Activated B cell treated with CpG ODN at 0.5 μM for 24 hours (primary cell): ENCODE measurements at regions not wholly inside any gene's neighbourhood (a gene's known extent, or its start where the extent isn't known, plus 50 kb on each side); places are given as distances from the start of the nearest gene placed in this dataset.

Experiments used
- ATAC-seq: fragments of 200-7000 bp; cut with Tn5 transposase; one replicate; pipeline ENCODE4 v1.10.0; 2021; ENCODE audit warnings: low read depth, mild to moderate bottlenecking, moderate library complexity
- CTCF ChIA-PET: fragments of 350-600 bp; sonication (Branson Sonifier 250); formaldehyde crosslinking; loops from one replicate; lab custom pipeline; 2021; ENCODE audit warnings: antibody characterized with exemption; lab: Charles Lee
- POLR2A ChIA-PET: fragments of 350-600 bp; sonication (Branson Sonifier 250); formaldehyde crosslinking; loops from one replicate; lab custom pipeline; 2021; ENCODE audit warnings: antibody characterized with exemption; lab: Charles Lee
- DNase-seq: peaks from one replicate; pipeline ENCODE4 v3.0.0; 2022
- H3K27ac Mint-ChIP-seq: one replicate; pipeline ENCODE4 v1.8.0; 2020; ENCODE audit warnings: mixed read lengths
- H3K27me3 Mint-ChIP-seq: one replicate; pipeline ENCODE4 v1.8.0; 2021; ENCODE audit warnings: mixed read lengths
- H3K36me3 Mint-ChIP-seq: one replicate; pipeline ENCODE4 v1.8.0; 2021; ENCODE audit warnings: low read depth, mixed read lengths
- H3K4me1 Mint-ChIP-seq: one replicate; pipeline ENCODE4 v1.8.0; 2021; ENCODE audit warnings: mixed read lengths
- H3K4me3 Mint-ChIP-seq: one replicate; pipeline ENCODE4 v1.8.0; 2020; ENCODE audit warnings: mild to moderate bottlenecking, mixed read lengths
- H3K9me3 Mint-ChIP-seq: one replicate; pipeline ENCODE4 v1.8.0; 2020; ENCODE audit warnings: mixed read lengths
- intact Hi-C: fragments of 100-400 bp; cut with micrococcal nuclease; formaldehyde crosslinking; loops from one replicate; pipeline ENCODE4 v1.15.1; 2024
- TF ChIP-seq, protein P1 (sequence below): fragments of 200-600 bp; IDR thresholded peaks from one replicate; pipeline ENCODE4 v1.8.0; 2022; ENCODE audit warnings: antibody characterized with exemption, mild to moderate bottlenecking

DNA sequence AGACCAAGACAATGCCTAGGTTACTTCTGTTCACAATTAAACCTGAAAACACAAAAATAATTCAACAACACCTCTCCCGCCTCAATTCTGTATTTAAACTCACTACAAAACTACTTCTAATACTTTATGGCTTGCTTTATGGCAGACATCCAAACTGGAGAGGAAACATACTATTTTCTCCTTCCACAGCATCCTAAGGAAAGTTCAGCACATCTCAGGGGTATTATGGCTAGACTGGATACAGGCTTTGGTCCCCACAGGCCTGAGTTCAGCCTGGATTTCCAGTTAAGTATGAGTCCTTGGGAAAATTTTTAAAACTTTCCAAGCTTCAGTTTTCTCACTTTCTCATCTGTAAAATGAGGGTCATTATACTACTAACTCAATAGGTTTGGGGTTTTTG lies 480.2 kb downstream of the CAAP1 start:
- intact Hi-C loops, result no loop called here
- no peaks in the 10 kb centered on the region for H3K4me1 Mint-ChIP-seq
- CTCF ChIA-PET, result no interaction called here
- DNase-seq, result no peak
- H3K9me3 Mint-ChIP-seq, result peaks cover 5% of the 10 kb centered on the region
- no peaks in the 10 kb centered on the region for H3K36me3 Mint-ChIP-seq
- no peaks in the 10 kb centered on the region for H3K27me3 Mint-ChIP-seq
- no peak overlapping the region for H3K27ac Mint-ChIP-seq
- no peak for ATAC-seq
- H3K4me3 Mint-ChIP-seq, result no peak overlapping the region
- POLR2A ChIA-PET, result no interaction called here
- TF ChIP-seq, protein P1, sequence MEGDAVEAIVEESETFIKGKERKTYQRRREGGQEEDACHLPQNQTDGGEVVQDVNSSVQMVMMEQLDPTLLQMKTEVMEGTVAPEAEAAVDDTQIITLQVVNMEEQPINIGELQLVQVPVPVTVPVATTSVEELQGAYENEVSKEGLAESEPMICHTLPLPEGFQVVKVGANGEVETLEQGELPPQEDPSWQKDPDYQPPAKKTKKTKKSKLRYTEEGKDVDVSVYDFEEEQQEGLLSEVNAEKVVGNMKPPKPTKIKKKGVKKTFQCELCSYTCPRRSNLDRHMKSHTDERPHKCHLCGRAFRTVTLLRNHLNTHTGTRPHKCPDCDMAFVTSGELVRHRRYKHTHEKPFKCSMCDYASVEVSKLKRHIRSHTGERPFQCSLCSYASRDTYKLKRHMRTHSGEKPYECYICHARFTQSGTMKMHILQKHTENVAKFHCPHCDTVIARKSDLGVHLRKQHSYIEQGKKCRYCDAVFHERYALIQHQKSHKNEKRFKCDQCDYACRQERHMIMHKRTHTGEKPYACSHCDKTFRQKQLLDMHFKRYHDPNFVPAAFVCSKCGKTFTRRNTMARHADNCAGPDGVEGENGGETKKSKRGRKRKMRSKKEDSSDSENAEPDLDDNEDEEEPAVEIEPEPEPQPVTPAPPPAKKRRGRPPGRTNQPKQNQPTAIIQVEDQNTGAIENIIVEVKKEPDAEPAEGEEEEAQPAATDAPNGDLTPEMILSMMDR, result no peak

DNA sequence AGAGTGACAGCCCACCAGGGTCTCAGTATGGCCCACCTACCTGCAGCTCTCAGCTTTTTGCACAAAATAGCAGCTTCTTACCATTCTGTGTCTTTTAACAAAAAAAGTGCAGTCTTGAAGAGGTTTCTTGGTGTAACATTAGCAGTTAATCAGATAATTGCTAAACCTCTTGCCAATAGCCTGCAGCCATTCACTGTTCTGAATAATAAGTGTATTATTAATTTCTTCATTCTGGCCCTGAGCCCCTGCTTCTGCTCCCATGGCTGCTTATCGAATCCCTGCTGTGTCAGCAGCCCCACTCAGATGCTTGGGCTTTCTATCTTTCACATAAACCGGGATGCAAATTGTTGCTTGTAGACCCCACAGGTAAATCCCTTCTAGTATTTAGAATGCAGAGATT lies 485.9 kb downstream of the CAAP1 start:
- H3K27me3 Mint-ChIP-seq, result no peaks in the 10 kb centered on the region
- no peaks in the 10 kb centered on the region for H3K4me1 Mint-ChIP-seq
- no peak overlapping the region for H3K27ac Mint-ChIP-seq
- no peaks in the 10 kb centered on the region for H3K36me3 Mint-ChIP-seq
- POLR2A ChIA-PET, result no interaction called here
- intact Hi-C loops, result no loop called here
- ATAC-seq (no peak), DNase-seq (no peak)
- CTCF ChIA-PET, result no interaction called here
- no peak overlapping the region for H3K4me3 Mint-ChIP-seq
- peaks cover 7% of the 10 kb centered on the region for H3K9me3 Mint-ChIP-seq
- TF ChIP-seq, protein P1, result no peak

DNA sequence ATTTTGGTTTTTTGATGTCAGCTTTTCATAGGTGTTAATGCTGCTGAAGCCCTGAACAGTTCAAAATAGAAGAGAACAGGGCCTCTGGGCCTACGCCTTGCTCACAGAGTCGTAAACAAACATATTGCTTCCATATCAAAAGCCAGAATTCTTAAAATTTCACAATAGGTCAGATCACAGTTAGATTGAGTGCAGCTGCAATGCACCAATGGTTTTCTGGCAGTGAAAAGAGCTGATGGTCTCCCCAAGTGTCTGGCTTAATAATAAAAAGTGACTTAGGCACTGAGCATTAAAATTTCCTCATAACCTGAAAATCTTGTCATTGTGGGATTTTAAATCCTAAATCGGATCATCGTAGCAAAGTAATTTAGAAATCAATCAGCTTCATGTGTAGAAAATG lies 493.0 kb downstream of the CAAP1 start:
- DNase-seq (no peak), ATAC-seq (no peak)
- Mint-ChIP-seq H3K27ac (no peak overlapping the region), H3K27me3 (no peaks in the 10 kb centered on the region), H3K4me3 (no peak overlapping the region), H3K9me3 (no peaks in the 10 kb centered on the region), H3K4me1 (no peaks in the 10 kb centered on the region), H3K36me3 (no peaks in the 10 kb centered on the region)
- ChIA-PET POLR2A (no interaction called here), CTCF (no interaction called here)
- TF ChIP-seq, protein P1, result no peak
- intact Hi-C loops, result no loop called here

DNA sequence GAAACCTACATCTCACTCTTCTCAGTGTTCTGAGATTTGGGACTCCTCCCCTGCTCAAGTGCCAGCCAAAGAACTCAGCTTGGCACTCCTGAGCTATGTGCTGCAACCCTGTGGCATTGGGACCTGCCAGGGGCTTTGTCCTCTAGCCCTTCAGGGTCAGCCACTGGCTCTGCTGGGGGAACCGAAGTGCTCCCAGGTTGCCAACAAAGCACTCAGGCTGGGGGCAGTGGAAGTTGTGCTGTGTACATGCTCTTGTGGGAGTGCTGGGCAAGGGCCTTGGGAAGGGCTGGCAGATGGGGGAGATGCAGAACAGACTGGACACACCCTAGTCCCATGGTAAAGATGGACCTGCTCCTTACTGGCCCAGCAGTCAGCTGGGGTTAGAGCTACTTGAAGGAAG lies 498.6 kb downstream of the CAAP1 start:
- H3K36me3 Mint-ChIP-seq, result no peaks in the 10 kb centered on the region
- ChIA-PET CTCF (no interaction called here), POLR2A (no interaction called here)
- H3K4me1 Mint-ChIP-seq, result no peaks in the 10 kb centered on the region
- no peak for DNase-seq
- H3K27me3 Mint-ChIP-seq, result no peaks in the 10 kb centered on the region
- intact Hi-C loops, result no loop called here
- peaks cover 15% of the 10 kb centered on the region for H3K9me3 Mint-ChIP-seq
- TF ChIP-seq, protein P1, result no peak
- H3K4me3 Mint-ChIP-seq, result no peak overlapping the region
- no peak for ATAC-seq
- H3K27ac Mint-ChIP-seq, result no peak overlapping the region

DNA sequence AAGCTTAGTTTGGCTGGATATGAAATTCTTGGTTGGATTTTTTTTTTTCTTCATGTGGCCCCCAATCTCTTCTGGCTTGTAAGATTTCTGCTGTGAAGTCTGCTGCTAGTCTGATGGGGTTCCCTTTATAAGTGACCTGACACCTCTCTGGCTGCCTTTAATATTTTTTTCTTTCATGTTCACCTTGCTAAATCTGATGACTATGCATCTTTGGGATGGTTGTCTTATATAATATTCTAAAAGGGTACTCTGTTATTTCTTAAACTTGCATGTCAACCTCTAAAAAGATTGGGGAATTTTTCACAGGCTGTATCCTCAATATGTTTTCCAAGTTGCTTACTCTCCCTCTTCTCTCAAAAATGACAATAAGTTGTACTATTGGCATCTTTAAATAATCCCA lies 500.0 kb downstream of the CAAP1 start:
- H3K27me3 Mint-ChIP-seq, result no peaks in the 10 kb centered on the region
- intact Hi-C loops, result no loop called here
- peaks cover 16% of the 10 kb centered on the region for H3K9me3 Mint-ChIP-seq
- TF ChIP-seq, protein P1, result no peak
- H3K4me3 Mint-ChIP-seq, result no peak overlapping the region
- ATAC-seq, result no peak
- H3K27ac Mint-ChIP-seq, result no peak overlapping the region
- H3K4me1 Mint-ChIP-seq, result no peaks in the 10 kb centered on the region
- H3K36me3 Mint-ChIP-seq, result no peaks in the 10 kb centered on the region
- ChIA-PET CTCF (no interaction called here), POLR2A (no interaction called here)
- no peak for DNase-seq
